Heart left ventricle (tissue), 16 donors: ENCODE measurements at regions not wholly inside any gene's neighbourhood (a gene's known extent, or its start where the extent isn't known, plus 50 kb on each side); places are given as distances from the start of the nearest gene placed in this dataset.

Experiments
- ATAC-seq, 4 donors: fragments of 200-7000 bp; cut with Tn5 transposase; one replicate each; pipeline ENCODE4 v1.9.1; 2020 to 2022; ENCODE audit warnings: moderate library complexity in 4 of 4, mild to moderate bottlenecking in 3 of 4, moderate number of reproducible peaks in 1 of 4
- DNase-seq, 5 donors: peaks; one replicate each; pipeline ENCODE4 v3.0.0-alpha.2; 2020
- H3K27ac ChIP-seq, 12 donors: fragments of 200-600 bp; sonication (generic) in 4 of 12; one replicate each; pipeline versions ENCODE4 v1.5.0 to v1.8.0; 2016 to 2022; ENCODE audit warnings: mild to moderate bottlenecking in 2 of 12
- H3K27me3 ChIP-seq, 9 donors: fragments of 200-600 bp; sonication (generic) in 2 of 9; one replicate each; pipeline versions ENCODE4 v1.5.1 to v1.8.0; 2016 to 2022; ENCODE audit warnings: mild to moderate bottlenecking in 3 of 9
- H3K36me3 ChIP-seq, 9 donors: fragments of 200-600 bp; sonication (generic) in 2 of 9; one replicate each; pipeline versions ENCODE4 v1.5.0 to v1.8.0; 2018 to 2022; ENCODE audit warnings: mild to moderate bottlenecking in 2 of 9
- H3K4me1 ChIP-seq, 12 donors: fragments of 200-600 bp; sonication (generic) in 4 of 12; one replicate each; pipeline versions ENCODE4 v1.5.0 to v1.8.0; 2016 to 2022; ENCODE audit warnings: mild to moderate bottlenecking in 3 of 12
- H3K4me3 ChIP-seq, 12 donors: fragments of 200-600 bp; sonication (generic) in 4 of 12; one replicate each; pipeline versions ENCODE4 v1.5.0 to v1.8.0; 2017 to 2022; ENCODE audit warnings: mild to moderate bottlenecking in 9 of 12, moderate library complexity in 4 of 12
- H3K9me3 ChIP-seq, 12 donors: fragments of 200-600 bp; sonication (generic) in 4 of 12; one replicate each; pipeline versions ENCODE4 v1.5.0 to v1.8.0; 2016 to 2022; ENCODE audit warnings: mild to moderate bottlenecking in 1 of 12
- POLR2A ChIP-seq, 2 donors: fragments of 450-650 bp; IDR thresholded peaks; one replicate each; pipeline ENCODE4 v1.6.1; 2017; ENCODE audit warnings: antibody characterized with exemption in 2 of 2, mild to moderate bottlenecking in 2 of 2, moderate library complexity in 2 of 2
- WGBS, 4 donors: extraction: QIAGEN DNeasy Blood & Tissue Kit in 2 of 4; methylation state at CpG; one replicate each; pipeline versions ENCODE4 v1.1.5 to v1.1.7; 2013 to 2018; 5-methylcytosine and 5-hydroxymethylcytosine counted together
- intact Hi-C, 10 donors: fragments of 100-400 bp; cut with DNase I; formaldehyde crosslinking; loops; one replicate each; pipeline versions ENCODE4 v1.11.1 to v1.14.2; 2022
- TF ChIP-seq, protein P1 (sequence below), 12 donors: fragments of 200-600 bp; sonication (generic) in 4 of 12; IDR thresholded peaks; one replicate each; pipeline versions ENCODE4 v1.5.0 to v1.8.0; 2018 to 2022; ENCODE audit warnings: antibody characterized with exemption in 12 of 12, mild to moderate bottlenecking in 5 of 12
- donor health status: ischemic (EF 13 %, LVEDD 7.1; RV severe dilation, severe dysfunction).
- donor health status: healthy with polysubstance abuse.
- donor health status: DM: no; HTN: yes; CAD: no.
- donor health status: DM: no; HTN: no; CAD: no.
- donor health status: ischemic (EF 25% LVEDD 6.9; RV normal size, moderate dysfunction).
- donor health status: ischemic (EF 25% LVEDD 5.7; RV mildly dilated, moderate dysfunction).
- donor health status: healthy.
- donor health status: DM: yes; HTN: yes; CAD: no.
- donor health status: ischemic (EF 35%, LVEDD 5.7; RV mildly dilated, moderate dysfunction).
- donor health status: nonischemic (EF 11% LVEDD 7.7; RV severe dilation, severe dysfunction).
- donor health status: DM: yes; HTN: yes; CAD: no.
- donor health status: PGD.
- donor health status: ischemic (EF 29% LVEDD 5.4; RV normal size, mild dysfunction).
- donor health status: nonischemic (EF 23%, LVEDD 6.1; RV moderate dilation, normal function).

DNA sequence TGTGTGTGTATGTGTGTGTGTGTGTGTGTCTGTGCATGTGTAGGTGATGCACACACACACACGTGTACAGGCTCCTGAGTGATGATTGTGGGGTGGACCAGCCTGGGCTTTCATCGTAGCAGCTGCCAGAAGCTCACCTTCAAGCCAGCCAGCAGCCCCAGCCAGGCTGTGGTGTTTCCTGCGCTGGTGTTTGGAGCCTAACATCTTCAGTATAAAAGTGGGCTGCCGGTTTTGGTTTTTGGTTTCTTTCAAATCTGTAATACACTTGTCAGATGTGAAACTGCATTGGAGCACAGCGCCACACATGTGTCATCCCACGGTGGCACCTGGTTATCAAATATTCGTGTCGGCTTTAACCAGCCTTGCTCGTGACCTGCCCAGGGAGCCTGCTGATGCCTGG is 114.2 kb downstream of the OLFM1 start:
- Histone ChIP-seq H3K4me1 (no peaks in the 10 kb centered on the region), H3K9me3 (no peaks in the 10 kb centered on the region), H3K4me3 (no peak overlapping the region), H3K27me3 (peaks cover 3 to 43% (median 19%) of the 10 kb centered on the region in 9 donors), H3K36me3 (no peaks in the 10 kb centered on the region), H3K27ac (no peak overlapping the region)
- intact Hi-C loops = no loop called here
- ATAC-seq = no peak
- 76 to 88% (median 84%) methylated on average over 8 to 9 of the region's 9 CpGs for WGBS, 4 donors
- TF ChIP-seq POLR2A (IDR thresholded peaks at IDR 0.05) = no peak
- TF ChIP-seq, protein P1, sequence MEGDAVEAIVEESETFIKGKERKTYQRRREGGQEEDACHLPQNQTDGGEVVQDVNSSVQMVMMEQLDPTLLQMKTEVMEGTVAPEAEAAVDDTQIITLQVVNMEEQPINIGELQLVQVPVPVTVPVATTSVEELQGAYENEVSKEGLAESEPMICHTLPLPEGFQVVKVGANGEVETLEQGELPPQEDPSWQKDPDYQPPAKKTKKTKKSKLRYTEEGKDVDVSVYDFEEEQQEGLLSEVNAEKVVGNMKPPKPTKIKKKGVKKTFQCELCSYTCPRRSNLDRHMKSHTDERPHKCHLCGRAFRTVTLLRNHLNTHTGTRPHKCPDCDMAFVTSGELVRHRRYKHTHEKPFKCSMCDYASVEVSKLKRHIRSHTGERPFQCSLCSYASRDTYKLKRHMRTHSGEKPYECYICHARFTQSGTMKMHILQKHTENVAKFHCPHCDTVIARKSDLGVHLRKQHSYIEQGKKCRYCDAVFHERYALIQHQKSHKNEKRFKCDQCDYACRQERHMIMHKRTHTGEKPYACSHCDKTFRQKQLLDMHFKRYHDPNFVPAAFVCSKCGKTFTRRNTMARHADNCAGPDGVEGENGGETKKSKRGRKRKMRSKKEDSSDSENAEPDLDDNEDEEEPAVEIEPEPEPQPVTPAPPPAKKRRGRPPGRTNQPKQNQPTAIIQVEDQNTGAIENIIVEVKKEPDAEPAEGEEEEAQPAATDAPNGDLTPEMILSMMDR (IDR thresholded peaks at IDR 0.05) = no peak
- DNase-seq = no peak

DNA sequence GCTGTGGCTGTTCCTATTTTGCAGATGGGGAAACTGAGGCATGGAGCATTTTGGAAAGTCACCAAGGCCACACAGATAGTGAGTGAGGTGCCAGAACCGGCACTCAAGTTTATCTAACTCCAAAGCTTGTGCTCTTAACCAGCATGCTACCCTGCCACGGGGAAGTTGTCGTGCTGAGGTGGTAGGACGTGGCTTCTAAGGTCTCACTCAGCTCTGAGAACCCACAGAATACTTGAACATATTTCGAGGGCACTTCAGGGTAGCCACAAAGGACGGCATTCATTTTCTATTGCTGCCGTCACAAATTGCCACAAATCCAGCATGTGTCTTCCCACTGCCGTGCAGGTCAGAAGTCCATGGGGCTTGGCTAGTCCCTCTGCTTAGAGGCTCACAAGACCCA is 116.7 kb downstream of the OLFM1 start:
- DNase-seq (no peak), ATAC-seq (no peak)
- intact Hi-C loops = no loop called here
- H3K36me3 ChIP-seq = no peaks in the 10 kb centered on the region
- H3K4me3 ChIP-seq = no peak overlapping the region
- H3K9me3 ChIP-seq = no peaks in the 10 kb centered on the region
- H3K4me1 ChIP-seq = no peaks in the 10 kb centered on the region
- WGBS, 4 donors = 85 to 88% (median 87%) methylated on average over 8 of the region's 8 CpGs
- peaks cover 0 to 20% (median 9%) of the 10 kb centered on the region in 9 donors for H3K27me3 ChIP-seq
- H3K27ac ChIP-seq = no peak overlapping the region
- TF ChIP-seq, protein P1 (IDR thresholded peaks at IDR 0.05) = no peak
- TF ChIP-seq POLR2A (IDR thresholded peaks at IDR 0.05) = no peak

DNA sequence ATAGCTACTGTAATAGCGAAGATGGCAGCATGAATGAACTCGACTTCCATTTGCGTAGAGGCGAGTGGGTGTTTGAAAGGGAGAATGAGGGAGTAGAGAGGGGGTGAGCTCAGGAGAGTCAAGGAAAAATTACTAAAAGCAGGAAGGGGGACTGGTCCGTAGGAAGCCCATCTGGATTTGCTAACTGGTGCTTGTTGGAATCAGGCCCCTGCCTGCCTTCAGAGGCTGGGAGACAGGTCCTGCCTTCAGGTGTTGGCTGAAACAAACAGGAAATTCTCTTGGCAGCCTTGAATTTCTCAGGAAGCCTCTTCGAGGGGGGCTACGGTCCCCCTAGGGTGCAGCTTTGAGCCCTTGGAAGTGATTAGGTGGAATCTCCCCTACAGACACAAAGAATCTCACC is 121.7 kb downstream of the OLFM1 start:
- ATAC-seq (no peak), DNase-seq (peak in 3 of 5 donors; percentile 3 to 10 (median 8))
- peaks cover 0 to 3% (median 0%) of the 10 kb centered on the region in 9 donors for H3K27me3 ChIP-seq
- H3K4me3 ChIP-seq = no peak overlapping the region
- H3K36me3 ChIP-seq = no peaks in the 10 kb centered on the region
- H3K9me3 ChIP-seq = peaks cover 0 to 6% (median 0%) of the 10 kb centered on the region in 12 donors
- peaks cover 0 to 8% (median 0%) of the 10 kb centered on the region in 12 donors for H3K4me1 ChIP-seq
- WGBS, 4 donors = 64 to 80% (median 67%) methylated on average over 7 of the region's 7 CpGs
- no peak overlapping the region for H3K27ac ChIP-seq
- TF ChIP-seq, protein P1 (IDR thresholded peaks at IDR 0.05) = no peak
- no peak for TF ChIP-seq POLR2A (IDR thresholded peaks at IDR 0.05)
- intact Hi-C loops = no loop called here

DNA sequence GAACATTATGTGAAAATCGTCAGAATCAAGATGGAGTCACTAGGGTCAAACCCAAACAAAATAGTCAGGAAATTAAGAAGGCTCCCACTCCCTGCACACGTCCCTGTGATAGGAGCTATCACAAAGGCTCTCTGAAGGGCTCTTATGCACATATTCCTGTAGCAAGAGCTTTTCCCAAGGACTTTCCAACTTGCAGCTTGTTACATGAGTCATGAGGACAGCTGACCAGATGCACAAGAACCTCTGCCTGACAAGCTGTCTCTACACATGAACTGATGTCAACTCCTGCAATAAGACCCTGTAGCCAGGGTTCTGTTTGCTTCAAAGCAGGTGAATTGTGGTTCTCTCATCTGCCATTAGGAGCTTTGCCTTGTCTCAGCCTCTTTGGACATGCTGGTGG is 122.4 kb downstream of the OLFM1 start:
- no peak for ATAC-seq
- TF ChIP-seq POLR2A (IDR thresholded peaks at IDR 0.05) = no peak
- TF ChIP-seq, protein P1 (IDR thresholded peaks at IDR 0.05) = no peak
- peak in 1 of 5 donors; percentile 13 for DNase-seq
- no peaks in the 10 kb centered on the region for H3K36me3 ChIP-seq
- intact Hi-C loops = no loop called here
- WGBS, 4 donors = 36 to 57% (median 45%) methylated on average over 2 of the region's 2 CpGs
- no peak overlapping the region for H3K27ac ChIP-seq
- peaks cover 0 to 8% (median 0%) of the 10 kb centered on the region in 12 donors for H3K4me1 ChIP-seq
- H3K27me3 ChIP-seq = peaks cover 0 to 3% (median 0%) of the 10 kb centered on the region in 9 donors
- no peak overlapping the region for H3K4me3 ChIP-seq
- peaks cover 0 to 6% (median 0%) of the 10 kb centered on the region in 12 donors for H3K9me3 ChIP-seq
